HepG2 (cell line): ENCODE measurements at regions not wholly inside any gene's neighbourhood (a gene's known extent, or its start where the extent isn't known, plus 50 kb on each side); places are given as distances from the start of the nearest gene placed in this dataset.

Experiments used
- ATAC-seq: fragments of 200-7000 bp; cut with Tn5 transposase; 3 replicates; pipeline ENCODE4 v1.9.1; 2020; ENCODE audit warnings: mild to moderate bottlenecking, moderate library complexity
- BruUV-seq: library from RNA; stranded (reverse); fragments of 400-500 nt; replicated peaks from 2 replicates; lab custom pipeline; 2021; lab: Mats Ljungman, UMichigan
- CTCF ChIA-PET: fragments of 300-600 bp; formaldehyde crosslinking; extraction: SDS; loops from one replicate; lab custom pipeline; 2021; ENCODE audit warnings: low total read pairs, inconsistent platforms, low intra/inter-chr PET ratio; lab: Yijun Ruan, JAX
- POLR2A ChIA-PET: fragments of 350-600 bp; sonication (Branson Sonifier 250); formaldehyde crosslinking; loops from one replicate; lab custom pipeline; 2020; ENCODE audit warnings: antibody characterized with exemption, inconsistent platforms; lab: Yijun Ruan, JAX
- DNase-seq: peaks from one replicate; pipeline ENCODE4 v3.0.0-alpha.2; 2015; ENCODE audit warnings: low spot score
- FAIRE-seq: peaks from 3 replicates; lab custom pipeline; 2011; peaks lifted over from hg19 to GRCh38; lab: Jason Lieb, UNC
- H2AFZ ChIP-seq: one replicate; pipeline ENCODE4 v1.6.1; 2011; ENCODE audit warnings: low read length, inconsistent platforms
- H3K27ac ChIP-seq: fragments of 300-600 bp; 3 replicates; pipeline ENCODE4 v1.8.0; 2011; ENCODE audit warnings: mixed run types, mild to moderate bottlenecking, mixed read lengths, low read length, inconsistent platforms; ENCODE audit not compliant: insufficient read depth; ENCODE audit errors: extremely low read length
- H3K27me3 ChIP-seq, 2 experiments: fragments of 200-600 bp in 1 of 2; 2 replicates in 1 of 2; 3 replicates in 1 of 2; pipeline versions ENCODE4 v1.6.0 to v1.8.0; 2011; ENCODE audit warnings: low read length in 2 of 2, mild to moderate bottlenecking in 2 of 2, moderate library complexity in 2 of 2, inconsistent platforms in 1 of 2; ENCODE audit not compliant: insufficient read depth in 2 of 2, control insufficient read depth in 1 of 2
- H3K36me3 ChIP-seq, 2 experiments: fragments of 200-600 bp in 1 of 2; replicated peaks in 1 of 2; 2 replicates in 1 of 2; 3 replicates in 1 of 2; pipeline versions ENCODE4 v1.5.1 to v1.8.0; 2011; ENCODE audit warnings: low read length in 2 of 2, inconsistent platforms in 1 of 2; ENCODE audit not compliant: insufficient read depth in 2 of 2, control insufficient read depth in 1 of 2
- H3K4me1 ChIP-seq: 2 replicates; pipeline ENCODE4 v1.5.1; 2012; ENCODE audit warnings: low read length, inconsistent platforms; ENCODE audit not compliant: insufficient read depth
- H3K4me2 ChIP-seq: 2 replicates; pipeline ENCODE4 v1.6.0; 2011; ENCODE audit warnings: low read depth, low read length, inconsistent platforms
- H3K4me3 ChIP-seq, 3 experiments: fragments of 200-600 bp in 1 of 3; sonication (generic), shearing (Covaris generic) in 1 of 3; replicated peaks in 1 of 3; 2 replicates each; pipeline ENCODE4 v1.5.1; 2011 to 2016; ENCODE audit warnings: low read length in 3 of 3, inconsistent platforms in 2 of 3, low read depth in 2 of 3, mild to moderate bottlenecking in 2 of 3, control low read depth in 1 of 3, mixed read lengths in 1 of 3; ENCODE audit not compliant: insufficient read depth in 1 of 3
- H3K79me2 ChIP-seq: one replicate; pipeline ENCODE4 v1.6.1; 2011; ENCODE audit warnings: low read length, inconsistent platforms; ENCODE audit not compliant: insufficient read depth
- H3K9ac ChIP-seq: 2 replicates; pipeline ENCODE4 v1.6.0; 2011; ENCODE audit warnings: mild to moderate bottlenecking, low read depth, low read length, inconsistent platforms; ENCODE audit not compliant: insufficient read depth
- H3K9me3 ChIP-seq: 2 replicates; pipeline ENCODE4 v1.5.1; 2012; ENCODE audit warnings: mild to moderate bottlenecking, low read length
- H4K20me1 ChIP-seq: 2 replicates; pipeline ENCODE4 v1.6.0; 2011; ENCODE audit warnings: inconsistent platforms, mild to moderate bottlenecking, low read length, moderate library complexity; ENCODE audit not compliant: insufficient read depth
- ARID2 ChIP-seq: sonication (generic); formaldehyde crosslinking; IDR thresholded peaks from 2 replicates; pipeline ENCODE4 v1.8.1; 2022; ENCODE audit warnings: mild to moderate bottlenecking, missing genetic modification reagents, borderline replicate concordance
- GLMP ChIP-seq: sonication (generic); formaldehyde crosslinking; IDR thresholded peaks from 2 replicates; pipeline ENCODE4 v1.9.0; 2021; ENCODE audit warnings: missing genetic modification reagents, mild to moderate bottlenecking, borderline replicate concordance
- HBP1 ChIP-seq: IDR thresholded peaks from 2 replicates; pipeline ENCODE4 v1.6.1; 2016; ENCODE audit warnings: low read depth, control low read depth
- JUND ChIP-seq: sonication (generic); formaldehyde crosslinking; IDR thresholded peaks from 2 replicates; pipeline ENCODE4 v1.8.0; 2022; ENCODE audit warnings: mild to moderate bottlenecking, missing genetic modification reagents
- KDM5B ChIP-seq: sonication (generic); formaldehyde crosslinking; IDR thresholded peaks from 2 replicates; pipeline ENCODE4 v1.4.0; 2020; ENCODE audit warnings: missing genetic modification reagents, mild to moderate bottlenecking, borderline replicate concordance
- PAX8 ChIP-seq: sonication (generic); formaldehyde crosslinking; IDR thresholded peaks from 2 replicates; pipeline ENCODE4 v1.8.0; 2022; ENCODE audit warnings: mild to moderate bottlenecking, missing genetic modification reagents, borderline replicate concordance
- SETDB1 ChIP-seq: sonication (generic); formaldehyde crosslinking; IDR thresholded peaks from 2 replicates; pipeline ENCODE4 v1.5.1; 2020; ENCODE audit warnings: missing genetic modification reagents, mild to moderate bottlenecking, borderline replicate concordance
- SNAPC2 ChIP-seq: sonication (generic); formaldehyde crosslinking; IDR thresholded peaks from 2 replicates; pipeline ENCODE4 v1.8.1; 2022; ENCODE audit warnings: mild to moderate bottlenecking, missing genetic modification reagents
- ZBTB4 ChIP-seq: sonication (generic); formaldehyde crosslinking; IDR thresholded peaks from 2 replicates; pipeline ENCODE4 v1.4.0; 2020; ENCODE audit warnings: missing genetic modification reagents, mild to moderate bottlenecking, borderline replicate concordance
- ZFP36L1 ChIP-seq: sonication (generic); formaldehyde crosslinking; IDR thresholded peaks from 2 replicates; pipeline ENCODE4 v1.8.0; 2022; ENCODE audit warnings: mild to moderate bottlenecking, missing genetic modification reagents, moderate library complexity
- ZMYM2 ChIP-seq: sonication (generic); formaldehyde crosslinking; IDR thresholded peaks from 2 replicates; pipeline ENCODE4 v1.8.0; 2022; ENCODE audit warnings: mild to moderate bottlenecking, missing genetic modification reagents
- ZMYM4 ChIP-seq: sonication (generic); formaldehyde crosslinking; IDR thresholded peaks from 2 replicates; pipeline ENCODE4 v1.8.1; 2023; ENCODE audit warnings: mild to moderate bottlenecking, missing genetic modification reagents
- ZNF232 ChIP-seq: sonication (generic); formaldehyde crosslinking; IDR thresholded peaks from 2 replicates; pipeline ENCODE4 v1.4.0; 2020; ENCODE audit warnings: missing genetic modification reagents, borderline replicate concordance
- ZNF280B ChIP-seq: sonication (generic); formaldehyde crosslinking; IDR thresholded peaks from 2 replicates; pipeline ENCODE4 v1.5.0; 2020; ENCODE audit warnings: missing genetic modification reagents, mild to moderate bottlenecking, borderline replicate concordance
- ZNF337 ChIP-seq: sonication (generic); formaldehyde crosslinking; IDR thresholded peaks from 2 replicates; pipeline ENCODE4 v1.5.1; 2020; ENCODE audit warnings: missing genetic modification reagents, low read depth, mild to moderate bottlenecking, borderline replicate concordance
- ZNF557 ChIP-seq: sonication (generic); formaldehyde crosslinking; IDR thresholded peaks from 2 replicates; pipeline ENCODE4 v1.4.0; 2020; ENCODE audit warnings: missing genetic modification reagents
- ZNF572 ChIP-seq: sonication (generic); formaldehyde crosslinking; IDR thresholded peaks from 2 replicates; pipeline ENCODE4 v1.5.1; 2020; ENCODE audit warnings: mild to moderate bottlenecking, missing genetic modification reagents
- ZSCAN29 ChIP-seq: sonication (generic); formaldehyde crosslinking; conservative IDR thresholded peaks from 2 replicates; pipeline ENCODE4 v1.4.0; 2020; ENCODE audit warnings: mild to moderate bottlenecking, missing genetic modification reagents
- WGBS: methylation state at CpG from one replicate; pipeline ENCODE4 v1.1.6; 2017; ENCODE audit warnings: low lambda C conversion rate; 5-methylcytosine and 5-hydroxymethylcytosine counted together
- in situ Hi-C: cut with HindIII; loops from 2 replicates; pipeline ENCODE4 v1.10.0; 2017; ENCODE audit warnings: low pct_unique_long_range_greater_than_20kb; ENCODE audit not compliant: extremely low pct_ligation_motif_present
- intact Hi-C: fragments of 100-400 bp; cut with micrococcal nuclease; formaldehyde crosslinking; loops from one replicate; pipeline ENCODE4 v1.10.0; 2022; ENCODE audit not compliant: unreplicated experiment

- no peak for DNase-seq
- no peaks in the 10 kb centered on the region for H4K20me1 ChIP-seq
- ATAC-seq: peak; percentile 40; the same call in 2 of the 3 replicates
- BruUV-seq: no TSS peak
- intact Hi-C loops (no loop called here), in situ Hi-C loops (no loop called here)
- no peaks in the 10 kb centered on the region for H3K9me3 ChIP-seq
- H3K4me3 ChIP-seq: no peak overlapping the region
- no peak overlapping the region for H3K9ac ChIP-seq
- H3K4me2 ChIP-seq: no peak overlapping the region
- WGBS: 0% methylated on average over 3 of the region's 8 CpGs
- H3K27ac ChIP-seq: no peak overlapping the region
- ChIA-PET CTCF (no interaction called here), POLR2A (no interaction called here)
- H3K79me2 ChIP-seq: no peaks in the 10 kb centered on the region
- no peak for FAIRE-seq
- peaks cover 3% of the 10 kb centered on the region; the same call in 1 of the 2 replicates for H3K4me1 ChIP-seq
- H2AFZ ChIP-seq: no peak overlapping the region
- H3K36me3 ChIP-seq: no peaks in the 10 kb centered on the region
- no peaks in the 10 kb centered on the region for H3K27me3 ChIP-seq
- TF ChIP-seq SNAPC2 (CRISPR knock-in tag) (no peak), HBP1 (no peak), ZMYM4 (CRISPR knock-in tag) (no peak), ZSCAN29 (CRISPR knock-in tag) (no peak), GLMP (no peak), PAX8 (CRISPR knock-in tag) (no peak), ZNF337 (CRISPR knock-in tag) (no peak), JUND (CRISPR knock-in tag) (no peak), ZNF232 (CRISPR knock-in tag) (no peak), SETDB1 (CRISPR knock-in tag) (no peak), ZFP36L1 (no peak), ZMYM2 (CRISPR knock-in tag) (no peak), ARID2 (no peak), ZNF280B (CRISPR knock-in tag) (no peak), KDM5B (CRISPR knock-in tag) (no peak), ZBTB4 (CRISPR knock-in tag) (no peak), ZNF557 (CRISPR knock-in tag) (no peak), ZNF572 (CRISPR knock-in tag) (no peak)
Observed at GRCh38 chr11:130650456-130651030, 202.1 kb downstream of the ADAMTS15 start.
